Epithelial cell of prostate (primary cell): ENCODE measurements at regions not wholly inside any gene's neighbourhood (a gene's known extent, or its start where the extent isn't known, plus 50 kb on each side); places are given as distances from the start of the nearest gene placed in this dataset.
"Not testable (repeated sequence)": the region's sequence is repeated elsewhere in the genome, so short reads cannot be mapped to it uniquely, and the experiment has no call there.

Source experiments
- DNase-seq: peaks from one replicate; pipeline ENCODE4 v3.0.0-alpha.2; 2011; ENCODE audit warnings: low read depth, low spot score
- H3K27ac ChIP-seq: fragments of 450-650 bp; 2 replicates; pipeline ENCODE4 v1.5.1; 2017; ENCODE audit warnings: mild to moderate bottlenecking

GRCh38 chr5:3325972-3326840, 269.4 kb upstream of the IRX1 start:
- H3K27ac ChIP-seq: no peak overlapping the region
- DNase-seq: no peak

- peak overlapping the region; percentile 12 for H3K27ac ChIP-seq
- peak; percentile 29 for DNase-seq
Measured at GRCh38 chr5:3325201-3325971, 270.2 kb upstream of the IRX1 start.

- peak overlapping the region; percentile 12 for H3K27ac ChIP-seq
- no peak for DNase-seq
Measured at GRCh38 chr5:3324421-3325101, 271.1 kb upstream of the IRX1 start.

GRCh38 chr5:3323966-3324365, 271.7 kb upstream of the IRX1 start:
- not testable (repeated sequence) for DNase-seq, H3K27ac ChIP-seq

- no peak overlapping the region for H3K27ac ChIP-seq
- DNase-seq: no peak
Measured at GRCh38 chr5:3323144-3323543, 272.5 kb upstream of the IRX1 start.

- H3K27ac ChIP-seq: no peak overlapping the region
Measured at GRCh38 chr5:3322642-3323041, 273.0 kb upstream of the IRX1 start.

GRCh38 chr5:3321923-3322322, 273.7 kb upstream of the IRX1 start:
- no peak for DNase-seq
- no peak overlapping the region for H3K27ac ChIP-seq

More at GRCh38 chr5:3322642-3323041, 273.0 kb upstream of the IRX1 start:
- no peak for DNase-seq

GRCh38 chr5:3321119-3321760, 274.4 kb upstream of the IRX1 start:
- no peak overlapping the region for H3K27ac ChIP-seq
- DNase-seq: no peak

- no peak overlapping the region for H3K27ac ChIP-seq
- no peak for DNase-seq
Measured at GRCh38 chr5:3320317-3320875, 275.2 kb upstream of the IRX1 start.

GRCh38 chr5:3317051-3317795, 278.4 kb upstream of the IRX1 start:
- no peak overlapping the region for H3K27ac ChIP-seq
- DNase-seq: no peak

GRCh38 chr5:3313569-3313968, 282.1 kb upstream of the IRX1 start:
- no peak for DNase-seq
- no peak overlapping the region for H3K27ac ChIP-seq

GRCh38 chr5:3312299-3312698, 283.3 kb upstream of the IRX1 start:
- no peak overlapping the region for H3K27ac ChIP-seq

GRCh38 chr5:3311433-3311832, 284.2 kb upstream of the IRX1 start:
- no peak for DNase-seq
- peak overlapping the region; percentile 92 for H3K27ac ChIP-seq

More at GRCh38 chr5:3312299-3312698, 283.3 kb upstream of the IRX1 start:
- no peak for DNase-seq

GRCh38 chr5:3310541-3311261, 284.9 kb upstream of the IRX1 start:
- H3K27ac ChIP-seq: peak overlapping the region; percentile 92
- DNase-seq: peak; percentile 89

GRCh38 chr5:3309538-3309937, 286.1 kb upstream of the IRX1 start:
- DNase-seq: no peak
- H3K27ac ChIP-seq: peak overlapping the region; percentile 92

- DNase-seq: no peak
- no peak overlapping the region for H3K27ac ChIP-seq
Measured at GRCh38 chr5:3307982-3308621, 287.5 kb upstream of the IRX1 start.

- DNase-seq: no peak
- no peak overlapping the region for H3K27ac ChIP-seq
Measured at GRCh38 chr5:3305432-3305831, 290.2 kb upstream of the IRX1 start.

GRCh38 chr5:3304346-3304745, 291.3 kb upstream of the IRX1 start:
- H3K27ac ChIP-seq: no peak overlapping the region
- no peak for DNase-seq
